K562 (cell line): ENCODE measurements at regions not wholly inside any gene's neighbourhood (a gene's known extent, or its start where the extent isn't known, plus 50 kb on each side); places are given as distances from the start of the nearest gene placed in this dataset.

Source experiments
- ATF3 ChIP-seq, 2 experiments: fragments of 450-650 bp in 1 of 2; sonication (generic) in 1 of 2; formaldehyde crosslinking in 1 of 2; IDR thresholded peaks in 1 of 2; conservative IDR thresholded peaks in 1 of 2; 2 replicates each; pipeline versions ENCODE4 v1.6.1 to v1.8.1; 2016 to 2023; ENCODE audit warnings: mild to moderate bottlenecking in 2 of 2, moderate library complexity in 2 of 2, inconsistent platforms in 1 of 2, missing genetic modification reagents in 1 of 2
- CHD4 ChIP-seq: fragments of 200-600 bp; sonication (generic); IDR thresholded peaks from 3 replicates; pipeline ENCODE4 v1.6.1; 2012; ENCODE audit warnings: low read depth, mild to moderate bottlenecking, mixed read lengths, low read length, inconsistent platforms; ENCODE audit not compliant: insufficient read depth, insufficient replicate concordance, poor library complexity, severe bottlenecking
- CTCF ChIP-seq, 3 experiments: IDR thresholded peaks in 2 of 3; conservative IDR thresholded peaks in 1 of 3; 2 replicates each; pipeline ENCODE4 v1.5.1; 2011 to 2012; ENCODE audit warnings: low read length in 3 of 3, mild to moderate bottlenecking in 3 of 3, control low read depth in 2 of 3, improper control_type of control experiment in 1 of 3, inconsistent platforms in 1 of 3, low read depth in 1 of 3, mixed read lengths in 1 of 3, moderate library complexity in 1 of 3; ENCODE audit not compliant: insufficient read depth in 2 of 3
- EP300 ChIP-seq: IDR thresholded peaks from 2 replicates; pipeline ENCODE4 v1.6.1; 2012; ENCODE audit warnings: low read length, improper control_type of control experiment
- JUNB ChIP-seq: fragments of 450-650 bp; formaldehyde crosslinking; conservative IDR thresholded peaks from 2 replicates; pipeline ENCODE4 v1.4.0; 2020; ENCODE audit warnings: mild to moderate bottlenecking
- POLR2A ChIP-seq: fragments of 450-650 bp; conservative IDR thresholded peaks from 2 replicates; pipeline ENCODE4 v1.6.1; 2016
- RNF2 ChIP-seq: sonication (generic); IDR thresholded peaks from 2 replicates; pipeline ENCODE4 v1.6.1; 2016
- ZNF316 ChIP-seq: fragments of 450-650 bp; IDR thresholded peaks from 2 replicates; pipeline ENCODE4 v1.6.1; 2016
- ZSCAN32 ChIP-seq: fragments of 450-650 bp; formaldehyde crosslinking; IDR thresholded peaks from 2 replicates; pipeline ENCODE4 v1.4.0; 2020; ENCODE audit warnings: mild to moderate bottlenecking, moderate library complexity
- TF ChIP-seq, protein P1 (sequence below), 2 experiments: fragments of 450-650 bp in 1 of 2; sonication (generic) in 1 of 2; formaldehyde crosslinking in 1 of 2; IDR thresholded peaks; 2 replicates each; pipeline versions ENCODE4 v1.7.1 to v1.9.0; 2016 to 2022; ENCODE audit warnings: inconsistent platforms in 1 of 2, mild to moderate bottlenecking in 1 of 2, missing genetic modification reagents in 1 of 2

DNA sequence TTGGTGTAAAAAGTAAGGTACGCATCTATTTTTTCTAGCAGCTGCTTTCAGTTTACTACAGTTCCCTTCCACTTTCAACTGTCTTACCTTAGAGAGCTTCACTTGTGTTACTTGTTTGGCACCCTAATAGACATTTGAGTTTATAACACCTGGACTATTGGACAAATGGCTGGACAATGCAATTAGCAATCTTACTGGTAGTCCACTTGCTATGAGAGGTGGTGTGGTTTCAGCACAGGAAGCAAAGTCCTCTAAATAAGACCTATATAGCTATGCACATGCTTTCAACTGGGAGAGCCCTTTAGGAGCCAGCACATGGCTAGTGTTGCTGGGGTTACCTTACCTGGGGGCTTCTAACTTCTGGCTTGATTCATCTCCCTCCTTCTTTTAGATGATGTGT is 119.6 kb upstream of the RANBP3L start:
- TF ChIP-seq POLR2A (no peak), CHD4 (no peak), CTCF (IDR thresholded peaks at IDR 0.05 in 2 of 3, conservative IDR thresholded peaks at IDR 0.05 in 1 of 3; ENCODE audit: insufficient read depth in 2 of 3, low read depth in 1 of 3, low read length in 3 of 3) (no peak), ATF3 (IDR thresholded peaks at IDR 0.05) (no peak), ATF3 (CRISPR knock-in tag; conservative IDR thresholded peaks at IDR 0.05) (no peak), EP300 (no peak), RNF2 (no peak), JUNB (no peak), ZSCAN32 (no peak), ZNF316 (no peak)
- TF ChIP-seq, protein P1, sequence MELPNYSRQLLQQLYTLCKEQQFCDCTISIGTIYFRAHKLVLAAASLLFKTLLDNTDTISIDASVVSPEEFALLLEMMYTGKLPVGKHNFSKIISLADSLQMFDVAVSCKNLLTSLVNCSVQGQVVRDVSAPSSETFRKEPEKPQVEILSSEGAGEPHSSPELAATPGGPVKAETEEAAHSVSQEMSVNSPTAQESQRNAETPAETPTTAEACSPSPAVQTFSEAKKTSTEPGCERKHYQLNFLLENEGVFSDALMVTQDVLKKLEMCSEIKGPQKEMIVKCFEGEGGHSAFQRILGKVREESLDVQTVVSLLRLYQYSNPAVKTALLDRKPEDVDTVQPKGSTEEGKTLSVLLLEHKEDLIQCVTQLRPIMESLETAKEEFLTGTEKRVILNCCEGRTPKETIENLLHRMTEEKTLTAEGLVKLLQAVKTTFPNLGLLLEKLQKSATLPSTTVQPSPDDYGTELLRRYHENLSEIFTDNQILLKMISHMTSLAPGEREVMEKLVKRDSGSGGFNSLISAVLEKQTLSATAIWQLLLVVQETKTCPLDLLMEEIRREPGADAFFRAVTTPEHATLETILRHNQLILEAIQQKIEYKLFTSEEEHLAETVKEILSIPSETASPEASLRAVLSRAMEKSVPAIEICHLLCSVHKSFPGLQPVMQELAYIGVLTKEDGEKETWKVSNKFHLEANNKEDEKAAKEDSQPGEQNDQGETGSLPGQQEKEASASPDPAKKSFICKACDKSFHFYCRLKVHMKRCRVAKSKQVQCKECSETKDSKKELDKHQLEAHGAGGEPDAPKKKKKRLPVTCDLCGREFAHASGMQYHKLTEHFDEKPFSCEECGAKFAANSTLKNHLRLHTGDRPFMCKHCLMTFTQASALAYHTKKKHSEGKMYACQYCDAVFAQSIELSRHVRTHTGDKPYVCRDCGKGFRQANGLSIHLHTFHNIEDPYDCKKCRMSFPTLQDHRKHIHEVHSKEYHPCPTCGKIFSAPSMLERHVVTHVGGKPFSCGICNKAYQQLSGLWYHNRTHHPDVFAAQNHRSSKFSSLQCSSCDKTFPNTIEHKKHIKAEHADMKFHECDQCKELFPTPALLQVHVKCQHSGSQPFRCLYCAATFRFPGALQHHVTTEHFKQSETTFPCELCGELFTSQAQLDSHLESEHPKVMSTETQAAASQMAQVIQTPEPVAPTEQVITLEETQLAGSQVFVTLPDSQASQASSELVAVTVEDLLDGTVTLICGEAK (IDR thresholded peaks at IDR 0.05) = no peak
- TF ChIP-seq, protein P1 (CRISPR knock-in tag; IDR thresholded peaks at IDR 0.05) = no peak
